Adrenal gland (tissue), 5 donors: ENCODE measurements at regions not wholly inside any gene's neighbourhood (a gene's known extent, or its start where the extent isn't known, plus 50 kb on each side); places are given as distances from the start of the nearest gene placed in this dataset.

Source experiments
- POLR2A ChIP-seq, 2 donors: fragments of 450-650 bp; IDR thresholded peaks; one replicate each; pipeline ENCODE4 v1.6.1; 2017; ENCODE audit warnings: antibody characterized with exemption in 2 of 2, mild to moderate bottlenecking in 2 of 2, moderate library complexity in 1 of 2
- TF ChIP-seq, protein P1 (sequence below), 6 experiments: fragments of 450-650 bp in 4 of 6; fragments of 200-600 bp in 2 of 6; sonication (generic) in 1 of 6; IDR thresholded peaks; 1 replicate in 5 of 6; 2 replicates in 1 of 6; pipeline versions ENCODE4 v1.5.1 to v1.8.0; 2016 to 2021; ENCODE audit warnings: antibody characterized with exemption in 6 of 6, mild to moderate bottlenecking in 2 of 6, moderate library complexity in 1 of 6
- donor health status: DM: no; HTN: no; CAD: no.

DNA sequence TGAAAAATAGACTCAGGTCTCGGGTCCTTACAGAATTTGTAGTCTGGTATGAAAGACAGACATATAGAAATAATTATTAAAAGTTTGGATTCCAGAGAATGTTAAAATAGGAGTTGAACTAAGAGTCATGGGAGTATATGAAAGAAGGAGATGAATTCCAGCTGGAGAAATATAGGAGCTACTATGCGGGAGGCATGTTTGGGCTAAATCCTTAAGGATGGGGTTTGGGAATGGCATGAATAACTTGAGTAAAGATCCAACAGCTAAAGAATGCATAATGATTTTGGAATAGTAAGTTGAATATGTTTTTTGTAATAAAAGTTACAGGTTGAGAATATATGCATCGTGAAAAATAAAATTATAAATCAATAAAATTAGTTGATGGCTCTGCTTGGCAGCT, 129.4 kb upstream of the SLC5A12 start:
- TF ChIP-seq, protein P1, sequence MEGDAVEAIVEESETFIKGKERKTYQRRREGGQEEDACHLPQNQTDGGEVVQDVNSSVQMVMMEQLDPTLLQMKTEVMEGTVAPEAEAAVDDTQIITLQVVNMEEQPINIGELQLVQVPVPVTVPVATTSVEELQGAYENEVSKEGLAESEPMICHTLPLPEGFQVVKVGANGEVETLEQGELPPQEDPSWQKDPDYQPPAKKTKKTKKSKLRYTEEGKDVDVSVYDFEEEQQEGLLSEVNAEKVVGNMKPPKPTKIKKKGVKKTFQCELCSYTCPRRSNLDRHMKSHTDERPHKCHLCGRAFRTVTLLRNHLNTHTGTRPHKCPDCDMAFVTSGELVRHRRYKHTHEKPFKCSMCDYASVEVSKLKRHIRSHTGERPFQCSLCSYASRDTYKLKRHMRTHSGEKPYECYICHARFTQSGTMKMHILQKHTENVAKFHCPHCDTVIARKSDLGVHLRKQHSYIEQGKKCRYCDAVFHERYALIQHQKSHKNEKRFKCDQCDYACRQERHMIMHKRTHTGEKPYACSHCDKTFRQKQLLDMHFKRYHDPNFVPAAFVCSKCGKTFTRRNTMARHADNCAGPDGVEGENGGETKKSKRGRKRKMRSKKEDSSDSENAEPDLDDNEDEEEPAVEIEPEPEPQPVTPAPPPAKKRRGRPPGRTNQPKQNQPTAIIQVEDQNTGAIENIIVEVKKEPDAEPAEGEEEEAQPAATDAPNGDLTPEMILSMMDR (IDR thresholded peaks at IDR 0.05), result no peak
- no peak for TF ChIP-seq POLR2A (IDR thresholded peaks at IDR 0.05)
